Vagina (tissue), 2 donors: ENCODE measurements at regions not wholly inside any gene's neighbourhood (a gene's known extent, or its start where the extent isn't known, plus 50 kb on each side); places are given as distances from the start of the nearest gene placed in this dataset.

Source experiments
- DNase-seq, 2 donors: peaks; one replicate each; pipeline ENCODE4 v3.0.0-alpha.2; 2017; ENCODE audit errors: extremely low spot score in 2 of 2
- H3K27ac ChIP-seq: fragments of 200-600 bp; sonication (generic); one replicate; pipeline ENCODE4 v1.5.1; 2019
- H3K27me3 ChIP-seq: fragments of 200-600 bp; sonication (generic); one replicate; pipeline ENCODE4 v1.5.1; 2019
- H3K36me3 ChIP-seq, 2 donors: fragments of 200-600 bp; sonication (generic); one replicate each; pipeline ENCODE4 v1.5.1; 2017 to 2019
- H3K4me1 ChIP-seq: fragments of 200-600 bp; sonication (generic); one replicate; pipeline ENCODE4 v1.5.1; 2019
- H3K4me3 ChIP-seq, 2 donors: fragments of 200-600 bp; sonication (generic); 1 replicate in 1 of 2; 2 replicates in 1 of 2; pipeline ENCODE4 v1.5.1; 2016 to 2019
- H3K9me3 ChIP-seq: fragments of 200-600 bp; sonication (generic); one replicate; pipeline ENCODE4 v1.5.1; 2019
- POLR2A ChIP-seq, 2 donors: fragments of 450-650 bp; IDR thresholded peaks; one replicate each; pipeline ENCODE4 v1.6.1; 2017; ENCODE audit warnings: antibody characterized with exemption in 2 of 2, mild to moderate bottlenecking in 2 of 2, moderate library complexity in 2 of 2
- POLR2AphosphoS5 ChIP-seq, 2 donors: sonication (generic); formaldehyde crosslinking; IDR thresholded peaks; one replicate each; pipeline ENCODE4 v1.9.0; 2017; ENCODE audit warnings: antibody characterized with exemption in 2 of 2, mild to moderate bottlenecking in 2 of 2, low read depth in 1 of 2; ENCODE audit not compliant: insufficient read depth in 1 of 2
- intact Hi-C: fragments of 100-400 bp; cut with DNase I; formaldehyde crosslinking; loops from one replicate; pipeline ENCODE4 v1.15.1; 2023
- TF ChIP-seq, protein P1 (sequence below), 3 experiments: fragments of 450-650 bp in 2 of 3; fragments of 200-600 bp in 1 of 3; sonication (generic) in 1 of 3; IDR thresholded peaks; one replicate each; pipeline ENCODE4 v1.5.1; 2017 to 2019; ENCODE audit warnings: antibody characterized with exemption in 3 of 3, mild to moderate bottlenecking in 2 of 3, moderate library complexity in 2 of 3

DNA sequence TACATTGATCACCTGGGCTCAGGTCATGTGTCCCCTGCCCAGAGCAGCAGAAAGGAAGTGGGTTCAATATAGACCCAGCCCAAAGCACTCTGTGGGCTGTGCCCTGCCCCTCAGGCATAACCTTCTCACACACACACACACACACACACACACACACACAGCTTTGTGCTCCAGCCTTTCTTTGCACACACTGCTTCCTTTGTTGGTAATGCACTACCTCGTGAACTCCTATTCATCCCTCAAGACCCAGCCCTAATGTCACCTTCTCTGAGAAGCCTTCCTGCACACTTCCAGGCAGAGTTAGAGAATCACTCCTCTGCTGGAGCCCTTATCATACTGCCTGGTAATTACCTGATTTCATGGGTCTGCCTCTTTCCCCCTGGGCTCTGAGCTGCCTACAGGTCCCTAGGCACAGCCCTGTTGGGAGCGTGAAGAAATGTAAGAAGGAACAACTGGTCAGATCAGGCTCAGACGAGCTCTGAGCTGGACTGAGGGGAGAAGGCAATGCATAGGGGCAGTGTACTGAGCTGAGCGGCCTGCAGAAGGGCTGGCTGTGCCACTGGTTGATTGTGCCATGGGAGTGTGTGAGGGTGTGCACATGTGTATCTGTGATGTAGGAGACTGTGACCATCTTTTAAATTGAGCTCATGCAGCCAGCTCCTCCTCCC lies 210.3 kb downstream of the GLI2 start:
- H3K36me3 ChIP-seq = no peaks in the 10 kb centered on the region
- no peak for TF ChIP-seq POLR2AphosphoS5 (IDR thresholded peaks at IDR 0.05; ENCODE audit: insufficient read depth in 1 of 2, low read depth in 1 of 2)
- TF ChIP-seq POLR2A (IDR thresholded peaks at IDR 0.05) = no peak
- TF ChIP-seq, protein P1, sequence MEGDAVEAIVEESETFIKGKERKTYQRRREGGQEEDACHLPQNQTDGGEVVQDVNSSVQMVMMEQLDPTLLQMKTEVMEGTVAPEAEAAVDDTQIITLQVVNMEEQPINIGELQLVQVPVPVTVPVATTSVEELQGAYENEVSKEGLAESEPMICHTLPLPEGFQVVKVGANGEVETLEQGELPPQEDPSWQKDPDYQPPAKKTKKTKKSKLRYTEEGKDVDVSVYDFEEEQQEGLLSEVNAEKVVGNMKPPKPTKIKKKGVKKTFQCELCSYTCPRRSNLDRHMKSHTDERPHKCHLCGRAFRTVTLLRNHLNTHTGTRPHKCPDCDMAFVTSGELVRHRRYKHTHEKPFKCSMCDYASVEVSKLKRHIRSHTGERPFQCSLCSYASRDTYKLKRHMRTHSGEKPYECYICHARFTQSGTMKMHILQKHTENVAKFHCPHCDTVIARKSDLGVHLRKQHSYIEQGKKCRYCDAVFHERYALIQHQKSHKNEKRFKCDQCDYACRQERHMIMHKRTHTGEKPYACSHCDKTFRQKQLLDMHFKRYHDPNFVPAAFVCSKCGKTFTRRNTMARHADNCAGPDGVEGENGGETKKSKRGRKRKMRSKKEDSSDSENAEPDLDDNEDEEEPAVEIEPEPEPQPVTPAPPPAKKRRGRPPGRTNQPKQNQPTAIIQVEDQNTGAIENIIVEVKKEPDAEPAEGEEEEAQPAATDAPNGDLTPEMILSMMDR (IDR thresholded peaks at IDR 0.05) = no peak
- intact Hi-C loops = no loop called here

DNA sequence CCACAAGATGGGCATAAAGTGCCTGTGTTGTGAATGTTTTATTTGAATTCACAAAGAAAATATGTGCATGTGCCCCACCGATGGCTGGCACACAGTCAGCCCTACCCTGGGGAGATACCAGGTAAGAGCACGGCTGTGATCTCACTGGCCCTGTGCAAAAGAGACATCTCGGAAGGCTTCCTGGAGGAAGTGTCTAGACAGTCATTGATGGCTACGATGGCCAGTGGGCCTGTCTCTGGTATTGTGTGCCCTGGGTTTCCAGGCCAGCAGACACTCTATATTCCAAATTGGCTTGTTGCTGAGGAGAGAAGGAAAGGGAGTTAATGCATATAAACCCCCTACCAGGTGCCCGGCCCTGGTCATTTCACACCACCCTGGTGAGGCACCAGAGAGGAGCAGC lies 211.7 kb downstream of the GLI2 start:
- intact Hi-C loops = no loop called here
- Histone ChIP-seq H3K36me3 (no peaks in the 10 kb centered on the region), H3K4me1 (no peaks in the 10 kb centered on the region), H3K9me3 (no peaks in the 10 kb centered on the region), H3K27me3 (no peaks in the 10 kb centered on the region), H3K27ac (no peak overlapping the region), H3K4me3 (no peak overlapping the region)
- no peak for DNase-seq
- no peak for TF ChIP-seq POLR2A (IDR thresholded peaks at IDR 0.05)
- TF ChIP-seq POLR2AphosphoS5 (IDR thresholded peaks at IDR 0.05; ENCODE audit: insufficient read depth in 1 of 2, low read depth in 1 of 2) = no peak
- TF ChIP-seq, protein P1 (IDR thresholded peaks at IDR 0.05) = no peak

More for the DNA sequence above, 210.3 kb downstream of the GLI2 start:
- H3K27me3 ChIP-seq = no peaks in the 10 kb centered on the region
- H3K27ac ChIP-seq = no peak overlapping the region
- no peaks in the 10 kb centered on the region for H3K9me3 ChIP-seq
- no peaks in the 10 kb centered on the region for H3K4me1 ChIP-seq
- H3K4me3 ChIP-seq = no peak overlapping the region
- no peak for DNase-seq

DNA sequence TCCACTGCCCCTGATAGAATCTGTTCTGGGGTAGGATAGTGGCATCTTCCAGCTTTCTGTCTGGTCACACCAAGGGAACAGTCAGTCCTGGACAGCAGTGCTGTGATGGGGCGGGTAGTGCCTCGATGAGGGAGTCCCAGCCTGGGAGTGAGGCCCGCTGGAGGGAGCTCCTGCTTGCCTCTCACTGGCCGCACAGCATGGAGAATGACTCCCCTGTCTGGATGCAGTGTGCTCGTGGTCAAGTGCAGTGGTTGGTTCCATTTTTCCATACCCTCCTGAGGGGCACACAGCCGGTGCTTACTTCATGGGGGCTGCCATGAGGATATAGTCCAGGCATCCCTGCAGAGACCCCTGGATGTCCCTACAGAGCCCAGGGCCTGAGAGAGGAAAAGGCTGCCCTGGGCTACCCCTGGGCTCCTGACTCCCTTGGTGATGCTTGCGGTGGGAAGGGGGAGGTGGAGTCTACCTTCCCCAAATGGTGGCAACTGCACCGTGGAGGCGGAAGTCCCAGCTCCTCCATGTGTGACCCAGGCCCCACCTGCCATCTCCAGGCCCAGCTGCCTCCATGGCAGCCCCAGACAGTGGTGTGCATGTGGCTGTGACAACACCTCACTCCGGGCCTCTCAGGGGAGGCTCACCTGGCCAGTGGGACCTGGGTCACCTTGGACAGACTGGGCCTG lies 212.5 kb downstream of the GLI2 start:
- no peak overlapping the region for H3K27ac ChIP-seq
- no peak overlapping the region for H3K4me3 ChIP-seq
- intact Hi-C loops = no loop called here
- no peak for DNase-seq
- TF ChIP-seq POLR2A (IDR thresholded peaks at IDR 0.05) (no peak), POLR2AphosphoS5 (IDR thresholded peaks at IDR 0.05; ENCODE audit: insufficient read depth in 1 of 2, low read depth in 1 of 2) (no peak)
- TF ChIP-seq, protein P1 (IDR thresholded peaks at IDR 0.05) = no peak
- H3K9me3 ChIP-seq = no peaks in the 10 kb centered on the region
- no peaks in the 10 kb centered on the region for H3K4me1 ChIP-seq
- no peaks in the 10 kb centered on the region for H3K36me3 ChIP-seq
- H3K27me3 ChIP-seq = no peaks in the 10 kb centered on the region

DNA sequence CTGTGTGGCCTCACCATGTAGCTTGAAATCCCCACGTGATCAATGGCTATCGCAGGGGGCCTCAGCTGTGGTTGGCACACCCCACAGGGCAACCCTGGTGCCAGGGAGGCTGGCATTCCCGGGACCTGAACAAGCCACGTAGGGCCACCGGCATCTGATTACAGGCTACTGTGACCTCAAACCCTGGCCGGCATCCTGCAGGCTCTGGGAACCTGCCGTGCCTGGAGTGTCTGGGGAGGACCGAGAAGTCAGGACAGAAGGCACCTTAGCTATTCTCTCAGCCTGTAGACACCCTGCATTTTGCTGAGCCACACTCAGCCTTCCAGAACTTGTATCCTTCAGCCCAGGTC lies 213.0 kb downstream of the GLI2 start:
- TF ChIP-seq POLR2A (IDR thresholded peaks at IDR 0.05) (no peak), POLR2AphosphoS5 (IDR thresholded peaks at IDR 0.05; ENCODE audit: insufficient read depth in 1 of 2, low read depth in 1 of 2) (no peak)
- TF ChIP-seq, protein P1 (IDR thresholded peaks at IDR 0.05) = no peak
- intact Hi-C loops = no loop called here

More for the DNA sequence above, 213.0 kb downstream of the GLI2 start:
- H3K9me3 ChIP-seq = no peaks in the 10 kb centered on the region
- no peaks in the 10 kb centered on the region for H3K4me1 ChIP-seq
- H3K27me3 ChIP-seq = no peaks in the 10 kb centered on the region
- H3K4me3 ChIP-seq = no peak overlapping the region
- no peak overlapping the region for H3K27ac ChIP-seq
- H3K36me3 ChIP-seq = no peaks in the 10 kb centered on the region
- no peak for DNase-seq
